ENCODE measurements at regions not wholly inside any gene's neighbourhood (a gene's known extent, or its start where the extent isn't known, plus 50 kb on each side); places are given as distances from the start of the nearest gene placed in this dataset.

- no peak for TF ChIP-seq CTCF (IDR thresholded peaks at IDR 0.05)
- no peak for TF ChIP-seq RFX5 (IDR thresholded peaks at IDR 0.05)
- TF ChIP-seq MYC (IDR thresholded peaks at IDR 0.05; ENCODE audit: borderline replicate concordance, low read length) = no peak
- TF ChIP-seq POLR2A (IDR thresholded peaks at IDR 0.05; ENCODE audit: low read length) = no peak
- TF ChIP-seq JUN (IDR thresholded peaks at IDR 0.05) = no peak
- no peak for TF ChIP-seq BCL3 (IDR thresholded peaks at IDR 0.05)
- TF ChIP-seq POLR2AphosphoS2 (conservative IDR thresholded peaks at IDR 0.05; ENCODE audit: low read length) = no peak
- no peak for TF ChIP-seq RNF2 (IDR thresholded peaks at IDR 0.05; ENCODE audit: borderline replicate concordance, low read depth)
- TF ChIP-seq SMC3 (IDR thresholded peaks at IDR 0.05) = no peak
- no peak for TF ChIP-seq KDM1A (IDR thresholded peaks at IDR 0.05; ENCODE audit: low read depth)
- TF ChIP-seq MAX (IDR thresholded peaks at IDR 0.05) = no peak
- TF ChIP-seq USF2 (IDR thresholded peaks at IDR 0.05) = no peak
- TF ChIP-seq EP300 (IDR thresholded peaks at IDR 0.05) = no peak
Measured at GRCh38 chrX:34805951-34806350, 136.6 kb upstream of the FAM47B start.
